H4 (cell line): ENCODE measurements at regions not wholly inside any gene's neighbourhood (a gene's known extent, or its start where the extent isn't known, plus 50 kb on each side); places are given as distances from the start of the nearest gene placed in this dataset.
"Not testable (repeated sequence)": the region's sequence is repeated elsewhere in the genome, so short reads cannot be mapped to it uniquely, and the experiment has no call there.

Source experiments
- DNase-seq: peaks from one replicate; pipeline ENCODE4 v3.0.0-alpha.2; 2015; ENCODE audit warnings: low spot score

GRCh38 chrX:140342410-140342809 lies 162.5 kb downstream of the SOX3 start:
- no peak for DNase-seq

- DNase-seq = no peak
Observed at GRCh38 chrX:140337263-140337662, 167.6 kb downstream of the SOX3 start.

- DNase-seq = peak; percentile 20
Observed at GRCh38 chrX:140318296-140318695, 186.6 kb downstream of the SOX3 start.

- DNase-seq = no peak
Observed at GRCh38 chrX:140317462-140317861, 187.4 kb downstream of the SOX3 start.

- DNase-seq = no peak
Observed at GRCh38 chrX:140298960-140299825, 205.7 kb downstream of the SOX3 start.

- DNase-seq = no peak
Observed at GRCh38 chrX:140297273-140297672, 207.6 kb downstream of the SOX3 start.

- no peak for DNase-seq
Observed at GRCh38 chrX:140292961-140293360, 211.9 kb downstream of the SOX3 start.

- DNase-seq = no peak
Observed at GRCh38 chrX:140292188-140292587, 212.7 kb downstream of the SOX3 start.

- peak; percentile 69 for DNase-seq
Observed at GRCh38 chrX:140274811-140275525, 229.9 kb downstream of the SOX3 start.

- DNase-seq = no peak
Observed at GRCh38 chrX:140273921-140274320, 230.9 kb downstream of the SOX3 start.

GRCh38 chrX:140250391-140250790 lies 254.5 kb downstream of the SOX3 start:
- DNase-seq = no peak

- no peak for DNase-seq
Observed at GRCh38 chrX:140249088-140249487, 255.8 kb downstream of the SOX3 start.

GRCh38 chrX:140229191-140229590 lies 263.9 kb upstream of the CXorf66 start:
- DNase-seq = no peak

GRCh38 chrX:140226037-140226436 lies 260.7 kb upstream of the CXorf66 start:
- DNase-seq = not testable (repeated sequence)

GRCh38 chrX:140215894-140216293 lies 250.6 kb upstream of the CXorf66 start:
- not testable (repeated sequence) for DNase-seq

GRCh38 chrX:140214518-140214917 lies 249.2 kb upstream of the CXorf66 start:
- DNase-seq = not testable (repeated sequence)

- DNase-seq = no peak
Observed at GRCh38 chrX:140206657-140207056, 241.3 kb upstream of the CXorf66 start.

- no peak for DNase-seq
Observed at GRCh38 chrX:140190441-140191108, 225.3 kb upstream of the CXorf66 start.

- peak; percentile 84 for DNase-seq
Observed at GRCh38 chrX:140180585-140180984, 215.3 kb upstream of the CXorf66 start.

- DNase-seq = no peak
Observed at GRCh38 chrX:140177821-140178220, 212.5 kb upstream of the CXorf66 start.

GRCh38 chrX:140172401-140172800 lies 207.1 kb upstream of the CXorf66 start:
- DNase-seq = no peak

- DNase-seq = no peak
Observed at GRCh38 chrX:140167551-140167950, 202.2 kb upstream of the CXorf66 start.
